Fibroblast of lung (primary cell): ENCODE measurements at regions not wholly inside any gene's neighbourhood (a gene's known extent, or its start where the extent isn't known, plus 50 kb on each side); places are given as distances from the start of the nearest gene placed in this dataset.

Source experiments
- DNase-seq, 2 donors: peaks; one replicate each; pipeline versions ENCODE4 v3.0.0 to v3.0.0-alpha.2; 2010; ENCODE audit warnings: low read depth in 2 of 2
- H2AFZ ChIP-seq: 2 replicates; pipeline ENCODE4 v1.5.1; 2012; ENCODE audit warnings: low read length, control low read depth, inconsistent platforms
- H3K27ac ChIP-seq: 2 replicates; pipeline ENCODE4 v1.5.1; 2011; ENCODE audit warnings: low read length, control low read depth; ENCODE audit not compliant: insufficient read depth
- H3K27me3 ChIP-seq: 2 replicates; pipeline ENCODE4 v1.5.1; 2011; ENCODE audit warnings: mild to moderate bottlenecking, low read length; ENCODE audit not compliant: control insufficient read depth, insufficient read depth
- H3K36me3 ChIP-seq: 2 replicates; pipeline ENCODE4 v1.5.1; 2011; ENCODE audit warnings: low read length; ENCODE audit not compliant: control insufficient read depth, insufficient read depth
- H3K4me1 ChIP-seq: 2 replicates; pipeline ENCODE4 v1.5.1; 2011; ENCODE audit warnings: low read length; ENCODE audit not compliant: control insufficient read depth, insufficient read depth; ENCODE audit errors: extremely low read depth
- H3K4me2 ChIP-seq: 2 replicates; pipeline ENCODE4 v1.5.1; 2011; ENCODE audit warnings: low read length, control low read depth; ENCODE audit not compliant: insufficient read depth; ENCODE audit errors: extremely low read depth
- H3K4me3 ChIP-seq, 4 experiments: fragments of 200-600 bp in 1 of 4; sonication (generic) in 1 of 4; replicated peaks in 1 of 4; 2 replicates each; pipeline ENCODE4 v1.5.1; 2011 to 2016; ENCODE audit warnings: low read length in 4 of 4, low read depth in 3 of 4, mild to moderate bottlenecking in 3 of 4, control low read depth in 2 of 4, inconsistent platforms in 1 of 4, mixed read lengths in 1 of 4; ENCODE audit not compliant: insufficient read depth in 1 of 4; ENCODE audit errors: control extremely low read depth in 1 of 4
- H3K79me2 ChIP-seq: 2 replicates; pipeline ENCODE4 v1.5.1; 2012; ENCODE audit warnings: mild to moderate bottlenecking, low read length, inconsistent platforms; ENCODE audit not compliant: control insufficient read depth, insufficient read depth
- H3K9ac ChIP-seq: 2 replicates; pipeline ENCODE4 v1.5.1; 2011; ENCODE audit warnings: mild to moderate bottlenecking, low read length, control low read depth; ENCODE audit not compliant: insufficient read depth
- H3K9me3 ChIP-seq: 2 replicates; pipeline ENCODE4 v1.5.1; 2012; ENCODE audit warnings: low read depth, low read length; ENCODE audit not compliant: control insufficient read depth, insufficient read depth
- H4K20me1 ChIP-seq: 2 replicates; pipeline ENCODE4 v1.5.1; 2011; ENCODE audit warnings: low read length; ENCODE audit not compliant: control insufficient read depth, insufficient read depth; ENCODE audit errors: extremely low read depth
- EZH2 ChIP-seq: IDR thresholded peaks from 2 replicates; pipeline ENCODE4 v1.5.1; 2012; ENCODE audit warnings: low read length, control low read depth, mild to moderate bottlenecking; ENCODE audit errors: missing control alignments
- TF ChIP-seq, protein P1 (sequence below), 2 donors: IDR thresholded peaks in 1 of 2; conservative IDR thresholded peaks in 1 of 2; 1 replicate in 1 of 2; 2 replicates in 1 of 2; pipeline ENCODE4 v1.5.1; 2011 to 2012; ENCODE audit warnings: low read length in 2 of 2, control low read depth in 1 of 2, inconsistent platforms in 1 of 2, low read depth in 1 of 2, mild to moderate bottlenecking in 1 of 2

- Histone ChIP-seq H3K27me3 (no peaks in the 10 kb centered on the region), H3K36me3 (no peaks in the 10 kb centered on the region), H4K20me1 (peaks cover 1% of the 10 kb centered on the region), H3K79me2 (no peaks in the 10 kb centered on the region), H3K9ac (no peak overlapping the region), H3K4me2 (no peak overlapping the region), H3K9me3 (no peaks in the 10 kb centered on the region), H3K27ac (no peak overlapping the region), H2AFZ (no peak overlapping the region), H3K4me3 (no peak overlapping the region), H3K4me1 (no peaks in the 10 kb centered on the region)
- no peak for TF ChIP-seq EZH2
- TF ChIP-seq, protein P1, sequence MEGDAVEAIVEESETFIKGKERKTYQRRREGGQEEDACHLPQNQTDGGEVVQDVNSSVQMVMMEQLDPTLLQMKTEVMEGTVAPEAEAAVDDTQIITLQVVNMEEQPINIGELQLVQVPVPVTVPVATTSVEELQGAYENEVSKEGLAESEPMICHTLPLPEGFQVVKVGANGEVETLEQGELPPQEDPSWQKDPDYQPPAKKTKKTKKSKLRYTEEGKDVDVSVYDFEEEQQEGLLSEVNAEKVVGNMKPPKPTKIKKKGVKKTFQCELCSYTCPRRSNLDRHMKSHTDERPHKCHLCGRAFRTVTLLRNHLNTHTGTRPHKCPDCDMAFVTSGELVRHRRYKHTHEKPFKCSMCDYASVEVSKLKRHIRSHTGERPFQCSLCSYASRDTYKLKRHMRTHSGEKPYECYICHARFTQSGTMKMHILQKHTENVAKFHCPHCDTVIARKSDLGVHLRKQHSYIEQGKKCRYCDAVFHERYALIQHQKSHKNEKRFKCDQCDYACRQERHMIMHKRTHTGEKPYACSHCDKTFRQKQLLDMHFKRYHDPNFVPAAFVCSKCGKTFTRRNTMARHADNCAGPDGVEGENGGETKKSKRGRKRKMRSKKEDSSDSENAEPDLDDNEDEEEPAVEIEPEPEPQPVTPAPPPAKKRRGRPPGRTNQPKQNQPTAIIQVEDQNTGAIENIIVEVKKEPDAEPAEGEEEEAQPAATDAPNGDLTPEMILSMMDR (conservative IDR thresholded peaks at IDR 0.05 in 1 of 2, IDR thresholded peaks at IDR 0.05 in 1 of 2; ENCODE audit: low read depth in 1 of 2, low read length in 2 of 2): no peak
- no peak for DNase-seq
Observed at GRCh38 chr1:29676496-29676895, 440.2 kb downstream of the PTPRU start.

GRCh38 chr1:29675481-29676263, 439.4 kb downstream of the PTPRU start:
- Histone ChIP-seq H3K36me3 (no peaks in the 10 kb centered on the region), H3K4me2 (no peak overlapping the region), H3K4me3 (no peak overlapping the region), H4K20me1 (peaks cover 1% of the 10 kb centered on the region), H3K9me3 (no peaks in the 10 kb centered on the region), H3K27ac (no peak overlapping the region), H3K27me3 (no peaks in the 10 kb centered on the region), H3K79me2 (no peaks in the 10 kb centered on the region), H3K4me1 (no peaks in the 10 kb centered on the region), H2AFZ (no peak overlapping the region), H3K9ac (no peak overlapping the region)
- peak in 1 of 2 donors; percentile 35 for DNase-seq
- TF ChIP-seq, protein P1 (conservative IDR thresholded peaks at IDR 0.05 in 1 of 2, IDR thresholded peaks at IDR 0.05 in 1 of 2; ENCODE audit: low read depth in 1 of 2, low read length in 2 of 2): no peak

DNA sequence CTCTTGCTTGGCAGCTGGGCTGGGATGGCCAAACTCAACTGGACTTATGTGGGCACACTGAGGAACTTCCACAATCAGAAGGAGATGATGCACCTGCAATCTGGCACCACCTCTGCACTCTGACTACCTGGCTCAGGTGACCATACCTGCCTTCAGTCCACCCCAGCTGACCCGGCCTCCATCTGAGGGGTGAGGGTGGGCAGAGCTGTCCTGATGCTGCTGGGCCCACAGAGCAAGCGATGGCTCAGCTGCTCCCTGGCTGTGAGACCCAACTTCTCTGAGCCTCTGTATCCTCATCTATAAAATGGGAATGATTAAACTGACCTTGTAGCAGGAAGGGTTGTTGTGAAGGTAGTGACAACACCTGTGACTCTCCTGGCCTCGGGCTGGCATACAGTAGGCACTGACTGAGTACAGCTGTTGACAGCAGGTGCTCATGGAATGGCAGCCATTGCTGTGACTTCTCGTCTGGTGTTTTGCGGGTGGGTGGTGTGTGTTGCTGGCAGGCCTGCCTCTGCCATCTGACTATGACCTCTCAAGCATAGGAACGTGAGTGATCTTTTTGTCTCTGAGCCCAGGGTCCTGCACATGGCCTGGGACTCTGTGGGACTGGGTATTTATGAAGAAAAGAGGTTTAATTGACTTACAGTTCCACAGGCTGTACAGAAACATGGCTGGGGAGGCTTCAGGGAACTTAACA, 438.5 kb downstream of the PTPRU start:
- Histone ChIP-seq H2AFZ (no peak overlapping the region), H3K4me2 (no peak overlapping the region), H3K27me3 (no peaks in the 10 kb centered on the region), H3K9ac (no peak overlapping the region), H3K9me3 (no peaks in the 10 kb centered on the region), H3K4me1 (no peaks in the 10 kb centered on the region), H3K27ac (no peak overlapping the region), H3K36me3 (no peaks in the 10 kb centered on the region), H4K20me1 (peaks cover 1% of the 10 kb centered on the region), H3K4me3 (no peak overlapping the region), H3K79me2 (no peaks in the 10 kb centered on the region)
- DNase-seq: no peak
- TF ChIP-seq EZH2: no peak
- TF ChIP-seq, protein P1 (conservative IDR thresholded peaks at IDR 0.05 in 1 of 2, IDR thresholded peaks at IDR 0.05 in 1 of 2; ENCODE audit: low read depth in 1 of 2, low read length in 2 of 2): no peak
